ENCODE measurements at regions not wholly inside any gene's neighbourhood (a gene's known extent, or its start where the extent isn't known, plus 50 kb on each side); places are given as distances from the start of the nearest gene placed in this dataset.

- DNase-seq: no peak
These were observed 455.0 kb downstream of the BRD1 start for GRCh38 chr22:49372530-49373288.

GRCh38 chr22:49372111-49372529 is 455.6 kb downstream of the BRD1 start:
- DNase-seq: no peak

- DNase-seq: no peak
These were observed 456.2 kb downstream of the BRD1 start for GRCh38 chr22:49371325-49372110.

DNA sequence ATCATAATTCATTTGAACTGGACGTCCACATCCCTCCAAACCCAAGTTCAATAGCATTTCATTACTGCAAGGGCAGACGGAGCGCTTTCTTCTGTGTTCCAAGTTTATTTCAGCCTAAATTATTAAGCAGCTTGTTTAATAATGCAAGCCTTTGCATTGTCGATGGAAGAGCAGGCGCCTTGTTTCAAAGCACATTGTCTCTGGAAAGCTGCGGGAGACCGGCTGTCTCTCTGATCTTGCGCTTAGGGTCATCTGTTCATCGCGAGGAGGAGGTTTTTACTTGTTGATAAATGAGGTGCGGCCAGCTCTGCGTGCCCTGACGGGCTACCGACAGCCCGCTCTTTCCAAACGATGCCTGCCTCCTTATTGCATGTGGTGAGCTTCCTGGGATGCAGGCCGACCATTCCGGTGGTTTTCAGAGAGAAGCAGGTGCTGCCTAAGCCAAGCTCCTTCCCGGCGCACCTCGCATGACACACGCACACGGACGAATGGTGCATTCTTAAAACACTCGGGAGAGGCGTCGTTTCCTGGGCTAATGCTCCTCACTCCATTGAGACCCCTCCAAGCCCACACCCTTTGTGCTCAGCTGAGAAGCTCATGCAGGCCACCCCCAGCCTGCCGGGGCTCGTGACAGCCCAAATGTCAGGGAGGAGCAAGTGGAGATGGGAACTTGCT is 456.9 kb downstream of the BRD1 start:
- no peak for DNase-seq

- no peak for DNase-seq
These were observed 457.7 kb downstream of the BRD1 start for GRCh38 chr22:49369726-49370626.

- no peak for DNase-seq
These were observed 458.5 kb downstream of the BRD1 start for GRCh38 chr22:49368976-49369725.

DNA sequence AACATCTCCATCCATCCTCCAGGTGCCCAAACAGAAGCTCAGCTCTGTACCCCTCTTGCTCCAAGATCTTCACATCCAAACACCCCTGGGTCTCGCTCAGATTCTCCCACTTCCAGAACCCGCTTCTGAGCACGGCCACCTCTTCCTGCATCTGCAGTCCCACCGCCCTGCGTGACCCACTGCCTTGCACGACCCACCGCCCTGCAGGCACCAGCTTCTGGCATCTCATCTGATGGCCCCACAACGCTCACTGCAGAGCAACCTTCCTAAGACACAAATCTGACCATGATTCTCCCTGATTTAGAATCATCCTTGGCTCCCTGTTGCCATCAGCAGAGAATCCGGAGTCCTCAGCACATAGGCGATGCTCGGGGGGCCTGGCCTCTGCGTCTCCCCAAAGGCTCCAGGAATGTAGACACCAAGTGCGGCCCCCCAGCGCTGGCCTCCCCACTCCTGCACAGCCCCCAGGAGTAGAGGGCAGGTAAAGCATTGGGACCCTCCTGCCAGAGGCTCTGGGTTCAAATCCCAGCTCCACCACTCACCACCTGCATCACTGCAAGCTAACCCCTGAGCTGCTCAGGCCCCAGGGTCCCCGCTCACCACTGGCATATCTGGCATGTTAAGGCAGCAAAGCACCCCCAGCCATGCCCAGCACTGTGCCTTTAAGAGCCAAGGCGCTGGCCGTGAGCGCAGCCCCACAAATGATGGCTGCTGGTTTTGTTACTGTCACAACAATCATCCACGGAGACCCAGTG is 459.3 kb downstream of the BRD1 start:
- no peak for DNase-seq

GRCh38 chr22:49367041-49367697 is 460.5 kb downstream of the BRD1 start:
- DNase-seq: no peak

GRCh38 chr22:49366437-49366836 is 461.2 kb downstream of the BRD1 start:
- no peak for DNase-seq

GRCh38 chr22:49365910-49366309 is 461.8 kb downstream of the BRD1 start:
- no peak for DNase-seq

- DNase-seq: no peak
These were observed 462.4 kb downstream of the BRD1 start for GRCh38 chr22:49365191-49365837.

DNA sequence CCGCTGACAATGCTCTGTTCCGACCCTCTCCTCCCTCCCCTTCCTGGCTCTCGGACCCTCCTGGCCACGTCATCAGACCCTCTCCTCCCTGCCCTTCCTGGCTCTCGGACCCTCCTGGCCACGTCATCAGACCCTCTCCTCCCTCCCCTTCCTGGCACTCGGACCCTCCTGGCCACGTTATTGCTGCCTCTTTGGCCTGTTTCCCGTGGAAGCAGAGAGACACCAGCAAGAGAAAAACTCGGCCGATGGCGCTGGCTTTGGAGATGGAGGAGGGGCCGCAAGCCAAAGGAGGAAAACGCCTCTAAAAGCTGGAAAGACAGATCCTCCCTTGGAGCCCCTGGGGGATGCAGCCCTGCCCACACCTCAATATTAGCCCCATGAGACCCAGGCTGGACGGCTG is 463.3 kb downstream of the BRD1 start:
- DNase-seq: no peak

- no peak for DNase-seq
These were observed 464.0 kb downstream of the BRD1 start for GRCh38 chr22:49363526-49364230.

- DNase-seq: no peak
These were observed 465.3 kb downstream of the BRD1 start for GRCh38 chr22:49362211-49362839.

DNA sequence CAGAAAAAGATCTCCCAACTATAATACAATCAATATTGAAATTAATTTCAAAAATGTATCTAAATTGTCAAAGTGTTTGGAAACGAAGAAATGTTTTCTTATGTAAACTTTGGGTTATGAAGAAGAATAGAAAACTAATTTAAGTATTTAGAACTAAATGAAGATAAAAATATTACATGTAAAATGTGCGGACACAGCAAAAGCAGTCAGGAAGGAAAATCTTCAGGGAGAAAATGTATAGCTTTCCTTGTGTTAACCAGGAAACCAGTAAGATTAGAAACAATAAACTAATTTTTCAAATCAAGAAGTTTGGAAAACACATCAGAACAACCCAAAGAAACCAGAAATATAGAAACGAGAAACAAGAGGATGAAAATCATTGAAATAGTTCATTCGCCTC is 466.5 kb downstream of the BRD1 start:
- no peak for DNase-seq

- DNase-seq: no peak
These were observed 466.9 kb downstream of the BRD1 start for GRCh38 chr22:49360746-49361145.

- no peak for DNase-seq
These were observed 468.6 kb downstream of the BRD1 start for GRCh38 chr22:49359076-49359475.

DNA sequence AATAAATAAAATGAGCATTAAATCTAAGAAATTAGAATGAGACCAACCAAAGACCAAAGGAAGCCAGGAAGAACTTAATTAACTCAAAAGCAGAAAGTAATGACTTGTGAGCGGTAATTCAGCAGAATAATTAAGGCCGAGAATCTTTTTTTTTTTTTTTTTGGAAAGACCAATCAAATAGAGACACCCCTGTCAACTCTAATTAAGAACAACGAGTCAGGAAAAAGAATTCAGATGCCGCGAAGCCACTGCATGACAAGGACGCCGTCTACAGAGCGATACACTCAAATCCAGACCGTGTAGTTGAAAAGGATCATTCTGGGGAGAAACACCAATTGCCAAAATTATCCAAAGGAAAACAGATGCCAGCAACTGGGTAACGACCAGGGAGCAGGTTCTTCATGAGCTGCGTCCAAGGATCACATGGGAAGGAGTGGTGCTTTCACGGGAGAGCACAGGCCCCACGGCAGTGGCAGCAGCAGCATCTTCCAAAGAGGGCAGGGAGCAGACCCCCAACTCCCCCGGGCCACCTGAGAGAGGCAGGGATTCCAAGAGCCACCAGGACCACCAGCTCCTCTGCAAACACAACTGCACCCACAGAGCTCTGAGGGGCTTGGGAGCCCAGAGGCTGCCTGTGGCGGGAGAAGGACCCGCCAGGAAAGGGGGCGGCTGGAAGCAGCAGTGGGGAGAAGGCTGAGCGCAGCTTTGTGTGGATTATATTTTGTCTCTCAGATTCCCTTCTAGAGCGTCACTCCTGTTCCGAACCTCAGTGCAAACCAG is 469.8 kb downstream of the BRD1 start:
- no peak for DNase-seq
